Left lung (tissue), 4 donors: ENCODE measurements at regions not wholly inside any gene's neighbourhood (a gene's known extent, or its start where the extent isn't known, plus 50 kb on each side); places are given as distances from the start of the nearest gene placed in this dataset.
A peak's percentile ranks its signal among the peaks of the same experiment; 100 is the strongest.

Experiments used
- ATAC-seq: fragments of 200-7000 bp; cut with Tn5 transposase; one replicate; pipeline ENCODE4 v1.9.1; 2020; ENCODE audit warnings: moderate library complexity
- DNase-seq, 4 donors: peaks; one replicate each; pipeline ENCODE4 v3.0.0-alpha.2; 2013 to 2020
- H3K27ac ChIP-seq, 2 donors: fragments of 200-600 bp; sonication (generic) in 1 of 2; one replicate each; pipeline versions ENCODE4 v1.5.0 to v1.8.0; 2020 to 2021
- H3K27me3 ChIP-seq, 2 donors: fragments of 200-600 bp; sonication (generic) in 1 of 2; one replicate each; pipeline versions ENCODE4 v1.5.0 to v1.8.0; 2020 to 2021
- H3K36me3 ChIP-seq, 2 donors: fragments of 200-600 bp; sonication (generic) in 1 of 2; one replicate each; pipeline versions ENCODE4 v1.5.0 to v1.8.0; 2020 to 2021
- H3K4me1 ChIP-seq, 2 donors: fragments of 200-600 bp; one replicate each; pipeline ENCODE4 v1.8.0; 2021
- H3K4me3 ChIP-seq, 2 donors: fragments of 200-600 bp; sonication (generic) in 1 of 2; one replicate each; pipeline versions ENCODE4 v1.5.0 to v1.8.0; 2020 to 2021; ENCODE audit warnings: mild to moderate bottlenecking in 1 of 2
- H3K9me3 ChIP-seq, 2 donors: fragments of 200-600 bp; sonication (generic) in 1 of 2; one replicate each; pipeline versions ENCODE4 v1.5.0 to v1.8.0; 2020 to 2021
- CTCF ChIP-seq, 2 donors: fragments of 200-600 bp; sonication (generic) in 1 of 2; IDR thresholded peaks; one replicate each; pipeline versions ENCODE4 v1.5.0 to v1.8.0; 2021; ENCODE audit warnings: antibody characterized with exemption in 2 of 2
- intact Hi-C, 2 donors: fragments of 100-400 bp; cut with DNase I; formaldehyde crosslinking; loops; one replicate each; pipeline versions ENCODE4 v1.11.2 to v1.14.2; 2022
- donor health status: DM: no; HTN: yes; CAD: no.
- donor health status: DM: no; HTN: no; CAD: no.

GRCh38 chr4:74590476-74590875, 145.5 kb downstream of the AREG start:
- Histone ChIP-seq H3K9me3 (no peaks in the 10 kb centered on the region), H3K4me3 (no peak overlapping the region), H3K4me1 (no peaks in the 10 kb centered on the region), H3K27ac (no peak overlapping the region), H3K36me3 (no peaks in the 10 kb centered on the region), H3K27me3 (no peaks in the 10 kb centered on the region)
- no peak for TF ChIP-seq CTCF (IDR thresholded peaks at IDR 0.05)
- intact Hi-C loops, result no loop called here
- DNase-seq, result no peak
- ATAC-seq, result no peak

DNA sequence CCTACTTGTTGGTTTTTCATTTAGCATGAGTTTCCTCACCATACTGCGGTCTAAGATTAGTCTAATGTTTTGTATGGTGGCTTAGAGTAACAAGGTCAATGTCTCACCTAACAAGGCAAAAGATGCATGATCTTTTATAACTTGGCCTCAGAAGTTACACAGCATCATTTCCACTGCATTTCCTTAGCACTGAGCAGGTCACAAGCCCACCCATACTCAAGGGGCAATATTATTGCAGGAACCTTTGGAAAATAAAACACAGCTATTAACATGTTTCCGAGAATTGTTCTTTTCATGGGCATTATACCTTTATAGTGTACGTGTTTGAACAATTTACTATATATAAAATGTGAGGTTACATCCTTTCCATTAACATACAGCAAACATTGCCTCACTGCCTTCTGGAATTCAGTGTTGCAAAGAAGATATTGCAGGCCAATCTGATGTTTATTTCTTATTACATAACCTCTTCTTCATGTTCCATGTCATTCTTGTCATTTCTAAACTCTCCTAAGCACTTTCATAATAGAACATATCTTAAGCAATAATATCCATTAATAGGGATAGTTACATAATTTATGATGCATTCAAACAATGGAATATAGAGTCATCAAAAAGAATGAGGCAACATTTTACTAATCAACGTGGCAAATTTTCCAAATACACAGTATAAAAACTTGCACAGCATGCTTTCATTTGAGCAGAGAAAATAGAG, 153.8 kb downstream of the AREG start:
- H3K9me3 ChIP-seq, result peaks cover 0 to 11% of the 10 kb centered on the region in 2 donors
- DNase-seq (no peak), ATAC-seq (no peak)
- no peak for TF ChIP-seq CTCF (IDR thresholded peaks at IDR 0.05)
- no peaks in the 10 kb centered on the region for H3K36me3 ChIP-seq
- H3K27ac ChIP-seq, result no peak overlapping the region
- H3K4me1 ChIP-seq, result no peaks in the 10 kb centered on the region
- H3K4me3 ChIP-seq, result no peak overlapping the region
- intact Hi-C loops, result no loop called here
- no peaks in the 10 kb centered on the region for H3K27me3 ChIP-seq

DNA sequence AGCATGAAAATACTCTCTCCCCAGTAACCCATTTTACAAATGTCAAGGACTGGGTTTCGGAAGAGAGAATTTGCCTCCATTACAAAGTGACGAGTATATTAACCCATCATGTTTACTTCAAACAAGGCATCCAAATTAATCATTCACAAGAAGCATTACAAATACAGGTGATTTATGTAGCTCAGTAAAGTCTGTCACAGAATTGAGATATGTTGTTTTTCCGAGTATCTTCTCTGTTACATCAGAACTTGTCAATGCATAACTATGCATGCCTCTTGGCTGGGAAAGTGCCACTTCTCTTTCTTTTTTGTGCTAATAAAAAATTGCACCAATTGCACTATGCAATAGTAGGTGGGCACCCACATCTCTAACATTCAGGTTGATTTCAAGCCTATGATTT, 158.2 kb downstream of the AREG start:
- Histone ChIP-seq H3K4me3 (no peak overlapping the region), H3K27me3 (no peaks in the 10 kb centered on the region), H3K4me1 (no peaks in the 10 kb centered on the region), H3K36me3 (no peaks in the 10 kb centered on the region), H3K9me3 (no peaks in the 10 kb centered on the region), H3K27ac (no peak overlapping the region)
- TF ChIP-seq CTCF (IDR thresholded peaks at IDR 0.05), result no peak
- DNase-seq (no peak), ATAC-seq (no peak)
- intact Hi-C loops, result no loop called here

- Histone ChIP-seq H3K36me3 (no peaks in the 10 kb centered on the region), H3K4me3 (no peak overlapping the region), H3K27me3 (no peaks in the 10 kb centered on the region), H3K9me3 (no peaks in the 10 kb centered on the region), H3K4me1 (no peaks in the 10 kb centered on the region), H3K27ac (no peak overlapping the region)
- peak; percentile 47 for ATAC-seq
- no peak for DNase-seq
- TF ChIP-seq CTCF (IDR thresholded peaks at IDR 0.05), result no peak
- intact Hi-C loops, result no loop called here
Observed at GRCh38 chr4:74608151-74608949, 163.4 kb downstream of the AREG start.

GRCh38 chr4:74610491-74610890, 165.6 kb downstream of the AREG start:
- intact Hi-C loops, result no loop called here
- no peak for ATAC-seq
- no peaks in the 10 kb centered on the region for H3K36me3 ChIP-seq

More at GRCh38 chr4:74610491-74610890, 165.6 kb downstream of the AREG start:
- H3K9me3 ChIP-seq, result no peaks in the 10 kb centered on the region
- H3K27ac ChIP-seq, result no peak overlapping the region
- H3K27me3 ChIP-seq, result no peaks in the 10 kb centered on the region
- no peak overlapping the region for H3K4me3 ChIP-seq
- DNase-seq, result no peak
- no peaks in the 10 kb centered on the region for H3K4me1 ChIP-seq
- no peak for TF ChIP-seq CTCF (IDR thresholded peaks at IDR 0.05)
